ENCODE measurements at regions not wholly inside any gene's neighbourhood (a gene's known extent, or its start where the extent isn't known, plus 50 kb on each side); places are given as distances from the start of the nearest gene placed in this dataset.

DNA sequence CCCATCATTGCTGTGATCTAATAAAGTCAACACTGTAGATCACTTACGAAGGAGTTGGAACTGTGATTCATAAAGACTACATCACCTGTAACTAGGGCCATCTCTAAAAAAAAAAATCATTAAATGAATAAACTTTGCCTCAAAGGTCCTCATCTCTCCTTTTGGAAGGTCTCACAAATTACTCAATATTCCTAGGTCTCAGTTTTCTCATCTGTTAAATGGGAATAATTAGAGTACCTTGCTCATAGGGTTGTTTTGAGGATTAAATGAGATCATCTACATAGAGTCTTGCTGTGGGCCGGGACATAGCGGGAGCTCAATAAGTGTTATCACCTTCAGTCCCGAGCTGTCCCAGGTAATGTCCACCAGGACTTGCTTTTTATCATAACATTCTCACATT, 335.1 kb upstream of the PROK2 start:
- TF ChIP-seq, protein P1, sequence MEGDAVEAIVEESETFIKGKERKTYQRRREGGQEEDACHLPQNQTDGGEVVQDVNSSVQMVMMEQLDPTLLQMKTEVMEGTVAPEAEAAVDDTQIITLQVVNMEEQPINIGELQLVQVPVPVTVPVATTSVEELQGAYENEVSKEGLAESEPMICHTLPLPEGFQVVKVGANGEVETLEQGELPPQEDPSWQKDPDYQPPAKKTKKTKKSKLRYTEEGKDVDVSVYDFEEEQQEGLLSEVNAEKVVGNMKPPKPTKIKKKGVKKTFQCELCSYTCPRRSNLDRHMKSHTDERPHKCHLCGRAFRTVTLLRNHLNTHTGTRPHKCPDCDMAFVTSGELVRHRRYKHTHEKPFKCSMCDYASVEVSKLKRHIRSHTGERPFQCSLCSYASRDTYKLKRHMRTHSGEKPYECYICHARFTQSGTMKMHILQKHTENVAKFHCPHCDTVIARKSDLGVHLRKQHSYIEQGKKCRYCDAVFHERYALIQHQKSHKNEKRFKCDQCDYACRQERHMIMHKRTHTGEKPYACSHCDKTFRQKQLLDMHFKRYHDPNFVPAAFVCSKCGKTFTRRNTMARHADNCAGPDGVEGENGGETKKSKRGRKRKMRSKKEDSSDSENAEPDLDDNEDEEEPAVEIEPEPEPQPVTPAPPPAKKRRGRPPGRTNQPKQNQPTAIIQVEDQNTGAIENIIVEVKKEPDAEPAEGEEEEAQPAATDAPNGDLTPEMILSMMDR (IDR thresholded peaks at IDR 0.05; ENCODE audit: insufficient read depth, low read depth, low read length, missing control alignments), result no peak
- no peak overlapping the region for H3K4me3 ChIP-seq (ENCODE audit: low read depth, low read length)
- DNase-seq (ENCODE audit: low read depth), result no peak

DNA sequence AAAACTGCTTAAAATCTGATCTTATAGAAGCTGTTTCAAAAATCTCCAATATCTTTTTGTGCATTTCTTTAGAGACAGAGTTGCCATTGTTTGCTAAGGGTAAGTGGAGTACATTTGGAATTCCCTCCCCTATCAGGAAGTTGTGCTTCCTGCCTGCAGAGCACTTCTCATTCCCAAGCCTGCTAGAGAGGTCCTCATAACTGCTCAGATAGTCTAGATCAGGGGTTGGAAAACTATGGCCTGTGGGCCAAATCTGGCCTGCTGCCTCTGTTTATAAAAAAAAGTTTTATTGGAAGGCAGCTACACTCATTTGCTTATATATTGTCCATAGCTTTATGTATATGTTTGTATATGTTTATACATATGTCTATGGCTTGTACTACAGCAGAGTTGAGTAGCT, 333.7 kb upstream of the PROK2 start:
- TF ChIP-seq, protein P1 (IDR thresholded peaks at IDR 0.05; ENCODE audit: insufficient read depth, low read depth, low read length, missing control alignments), result no peak
- H3K4me3 ChIP-seq (ENCODE audit: low read depth, low read length), result no peak overlapping the region
- no peak for DNase-seq (ENCODE audit: low read depth)

DNA sequence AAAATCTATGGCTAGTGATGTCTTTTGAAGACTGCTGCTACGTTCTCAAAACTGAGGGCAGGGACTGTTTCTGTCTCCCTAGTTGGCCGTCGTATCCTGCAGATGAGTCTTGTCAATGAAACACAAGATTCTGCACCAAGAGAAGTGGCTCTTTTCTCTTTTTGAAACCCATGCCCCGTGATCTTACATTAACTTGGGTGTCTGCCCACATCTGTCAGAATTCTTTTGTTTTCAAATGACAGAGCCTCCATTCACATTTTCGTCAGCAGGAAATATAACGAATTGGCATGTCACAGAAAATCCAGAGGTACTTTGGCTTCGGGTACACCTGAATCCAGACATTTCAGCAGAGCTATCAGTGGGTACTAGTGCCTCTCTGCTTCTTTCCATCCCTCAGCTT, 331.3 kb upstream of the PROK2 start:
- DNase-seq (ENCODE audit: low read depth), result no peak
- H3K4me3 ChIP-seq (ENCODE audit: low read depth, low read length), result no peak overlapping the region
- TF ChIP-seq, protein P1 (IDR thresholded peaks at IDR 0.05; ENCODE audit: insufficient read depth, low read depth, low read length, missing control alignments), result no peak

DNA sequence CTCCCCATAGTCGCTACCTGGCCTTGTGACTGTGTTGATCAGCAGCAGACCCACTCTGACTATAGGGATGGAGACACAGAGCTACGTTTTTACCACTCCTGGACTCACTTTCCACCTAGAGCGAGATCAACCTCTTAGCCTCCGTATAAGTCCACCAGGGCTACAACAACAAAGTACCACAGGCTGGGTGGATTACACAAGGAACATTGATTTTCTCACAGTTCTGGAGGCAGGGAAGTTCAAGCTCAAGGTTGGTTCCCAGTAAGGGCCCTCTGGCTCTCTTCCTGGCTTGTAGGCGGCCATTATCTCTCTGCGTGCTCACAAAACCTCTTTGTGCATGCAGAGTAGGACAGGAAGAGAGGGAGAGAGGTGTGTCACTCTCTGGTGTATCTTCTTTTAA, 330.4 kb upstream of the PROK2 start:
- TF ChIP-seq, protein P1 (IDR thresholded peaks at IDR 0.05; ENCODE audit: insufficient read depth, low read depth, low read length, missing control alignments), result no peak
- H3K4me3 ChIP-seq (ENCODE audit: low read depth, low read length), result no peak overlapping the region
- DNase-seq (ENCODE audit: low read depth), result no peak

DNA sequence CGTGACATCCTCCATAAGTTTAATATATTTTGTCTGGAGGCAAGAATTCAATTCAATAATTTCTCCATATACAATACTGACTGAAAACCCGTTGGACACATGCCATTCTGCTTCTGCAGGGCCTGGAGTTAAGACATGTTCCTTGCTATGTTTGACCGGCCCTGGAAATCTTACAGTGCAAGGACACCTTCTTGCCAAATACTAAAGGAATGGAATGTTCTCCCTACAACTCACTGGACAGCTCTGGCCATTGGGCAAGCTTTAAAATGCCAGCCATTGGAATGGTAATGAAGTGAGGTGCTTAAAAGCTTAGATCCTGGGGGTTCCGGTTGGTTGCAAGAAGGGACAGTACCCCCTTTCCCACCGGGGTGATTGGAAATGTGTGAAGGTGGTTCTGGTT, 329.8 kb upstream of the PROK2 start:
- DNase-seq (ENCODE audit: low read depth), result no peak
- TF ChIP-seq, protein P1 (IDR thresholded peaks at IDR 0.05; ENCODE audit: insufficient read depth, low read depth, low read length, missing control alignments), result no peak
- no peak overlapping the region for H3K4me3 ChIP-seq (ENCODE audit: low read depth, low read length)

DNA sequence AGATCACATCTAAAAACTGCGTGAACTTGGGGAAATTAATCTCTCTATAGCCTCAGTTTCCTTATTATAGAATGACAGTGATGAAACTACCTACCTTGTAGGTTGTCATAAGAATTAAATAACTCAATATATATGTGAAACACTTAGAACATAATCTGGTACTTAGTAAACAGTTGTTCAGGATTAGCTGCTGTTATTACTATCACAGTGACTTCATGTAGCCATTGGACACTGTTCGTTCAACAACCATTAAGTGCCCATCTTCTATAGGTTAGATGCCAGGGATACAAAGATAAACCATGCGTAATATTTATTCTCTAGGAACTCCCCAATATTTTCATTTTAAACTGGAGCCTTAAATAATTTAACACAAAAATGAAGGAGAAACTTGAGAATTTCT, 329.0 kb upstream of the PROK2 start:
- TF ChIP-seq, protein P1 (IDR thresholded peaks at IDR 0.05; ENCODE audit: insufficient read depth, low read depth, low read length, missing control alignments), result no peak
- no peak for DNase-seq (ENCODE audit: low read depth)
- H3K4me3 ChIP-seq (ENCODE audit: low read depth, low read length), result no peak overlapping the region

DNA sequence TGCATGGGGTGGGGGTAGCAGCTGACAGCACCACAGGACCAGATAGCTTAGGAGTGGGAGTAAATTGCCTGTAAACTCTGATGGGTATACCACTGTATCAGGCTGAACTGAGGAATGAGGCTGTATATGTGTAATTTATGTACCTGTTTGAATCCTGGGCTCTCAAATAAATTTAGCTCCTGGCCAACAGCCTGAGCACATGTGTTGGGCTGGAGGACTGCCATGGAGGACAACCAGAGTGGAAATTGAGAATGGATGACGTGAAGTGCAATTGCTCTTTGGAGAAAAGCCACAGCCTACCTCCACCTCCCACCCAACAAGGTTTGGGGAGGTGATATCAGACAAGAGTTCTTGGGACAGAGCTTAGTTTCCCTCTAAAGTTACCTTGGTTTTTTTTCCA, 328.6 kb upstream of the PROK2 start:
- DNase-seq (ENCODE audit: low read depth), result no peak
- TF ChIP-seq, protein P1 (IDR thresholded peaks at IDR 0.05; ENCODE audit: insufficient read depth, low read depth, low read length, missing control alignments), result no peak
- H3K4me3 ChIP-seq (ENCODE audit: low read depth, low read length), result no peak overlapping the region

All from GM12865 (cell line).